BJ (cell line): ENCODE measurements at regions not wholly inside any gene's neighbourhood (a gene's known extent, or its start where the extent isn't known, plus 50 kb on each side); places are given as distances from the start of the nearest gene placed in this dataset. TPM values are rescaled to one million over a fixed set of nuclear protein-coding genes. Genes with fewer than 3 reads are reported as not detected.

ENCODE experiments used
- CTCF ChIA-PET: fragments of 350-600 bp; formaldehyde crosslinking; extraction: SDS; loops from one replicate; lab custom pipeline; 2021; ENCODE audit warnings: antibody characterized with exemption, inconsistent platforms; lab: Yijun Ruan, JAX
- POLR2A ChIA-PET: fragments of 300-600 bp; sonication (Branson Sonifier 250); formaldehyde crosslinking; extraction: SDS; loops from one replicate; lab custom pipeline; 2021; ENCODE audit warnings: antibody characterized with exemption; lab: Charles Lee
- DNase-seq: peaks from one replicate; pipeline ENCODE4 v3.0.0-alpha.2; 2011; ENCODE audit warnings: low read depth
- H3K27me3 ChIP-seq: 2 replicates; pipeline ENCODE4 v1.6.0; 2011; ENCODE audit warnings: low read length; ENCODE audit not compliant: control insufficient read depth, insufficient read depth
- H3K36me3 ChIP-seq: 2 replicates; pipeline ENCODE4 v1.5.1; 2011; ENCODE audit warnings: low read length; ENCODE audit not compliant: control insufficient read depth, insufficient read depth
- H3K4me3 ChIP-seq: 2 replicates; pipeline ENCODE4 v1.5.1; 2011; ENCODE audit warnings: low read depth, mild to moderate bottlenecking, control low read depth, low read length
- small RNA-seq: library from RNA; depleted of rRNA; stranded (forward); fragments of <200 nt; gene quantifications from one replicate; pipeline ENCODE3, GENCODE V24; 2012; ENCODE audit warnings: low replicate concordance, low read depth; ENCODE audit not compliant: insufficient read length
- TF ChIP-seq, protein P1 (sequence below): IDR thresholded peaks from 2 replicates; pipeline ENCODE4 v1.5.1; 2011; ENCODE audit warnings: low read depth, mild to moderate bottlenecking, control low read depth, inconsistent platforms, low read length, moderate library complexity; ENCODE audit not compliant: insufficient read depth

DNA sequence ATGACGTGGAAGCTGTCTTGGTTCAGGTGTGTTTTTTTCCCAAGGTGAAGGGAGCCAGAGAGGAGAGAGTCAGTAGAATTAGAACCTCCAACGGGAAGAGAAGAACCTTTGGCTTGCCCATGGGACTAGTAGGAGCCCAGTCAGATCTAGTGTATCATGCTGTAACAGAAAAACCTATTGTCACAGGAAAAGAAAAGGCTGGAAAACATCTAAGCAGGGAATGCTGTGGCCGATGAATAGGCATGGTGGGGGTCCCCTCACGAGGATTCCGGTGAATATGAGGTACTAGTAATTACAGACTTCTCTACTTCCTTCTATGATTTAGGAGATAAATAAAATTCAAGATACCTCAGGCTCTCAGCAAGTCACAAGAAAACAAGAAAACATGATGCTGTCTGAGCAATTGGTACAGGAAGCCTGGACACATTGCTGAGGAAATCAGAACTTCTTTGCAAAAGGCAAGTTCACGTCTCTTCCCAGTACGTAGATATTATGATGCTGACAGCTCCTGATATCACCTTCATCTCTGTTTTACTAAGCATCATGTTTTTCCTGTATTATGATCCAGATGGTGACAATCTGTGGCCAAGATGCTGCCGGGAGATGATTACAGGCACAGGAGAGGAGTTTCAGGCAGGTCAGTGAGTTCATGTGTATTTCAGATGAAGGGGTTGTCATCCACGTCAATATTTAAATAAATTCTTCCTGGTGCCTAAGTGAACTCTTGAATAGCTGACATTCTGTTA lies 54.3 kb upstream of the NPY start:
- TF ChIP-seq, protein P1, sequence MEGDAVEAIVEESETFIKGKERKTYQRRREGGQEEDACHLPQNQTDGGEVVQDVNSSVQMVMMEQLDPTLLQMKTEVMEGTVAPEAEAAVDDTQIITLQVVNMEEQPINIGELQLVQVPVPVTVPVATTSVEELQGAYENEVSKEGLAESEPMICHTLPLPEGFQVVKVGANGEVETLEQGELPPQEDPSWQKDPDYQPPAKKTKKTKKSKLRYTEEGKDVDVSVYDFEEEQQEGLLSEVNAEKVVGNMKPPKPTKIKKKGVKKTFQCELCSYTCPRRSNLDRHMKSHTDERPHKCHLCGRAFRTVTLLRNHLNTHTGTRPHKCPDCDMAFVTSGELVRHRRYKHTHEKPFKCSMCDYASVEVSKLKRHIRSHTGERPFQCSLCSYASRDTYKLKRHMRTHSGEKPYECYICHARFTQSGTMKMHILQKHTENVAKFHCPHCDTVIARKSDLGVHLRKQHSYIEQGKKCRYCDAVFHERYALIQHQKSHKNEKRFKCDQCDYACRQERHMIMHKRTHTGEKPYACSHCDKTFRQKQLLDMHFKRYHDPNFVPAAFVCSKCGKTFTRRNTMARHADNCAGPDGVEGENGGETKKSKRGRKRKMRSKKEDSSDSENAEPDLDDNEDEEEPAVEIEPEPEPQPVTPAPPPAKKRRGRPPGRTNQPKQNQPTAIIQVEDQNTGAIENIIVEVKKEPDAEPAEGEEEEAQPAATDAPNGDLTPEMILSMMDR: no peak
- ChIA-PET CTCF (no interaction called here), POLR2A (no interaction called here)
- no peak for DNase-seq
- no peak overlapping the region for H3K4me3 ChIP-seq
- H3K36me3 ChIP-seq: no peaks in the 10 kb centered on the region
- H3K27me3 ChIP-seq: no peaks in the 10 kb centered on the region

DNA sequence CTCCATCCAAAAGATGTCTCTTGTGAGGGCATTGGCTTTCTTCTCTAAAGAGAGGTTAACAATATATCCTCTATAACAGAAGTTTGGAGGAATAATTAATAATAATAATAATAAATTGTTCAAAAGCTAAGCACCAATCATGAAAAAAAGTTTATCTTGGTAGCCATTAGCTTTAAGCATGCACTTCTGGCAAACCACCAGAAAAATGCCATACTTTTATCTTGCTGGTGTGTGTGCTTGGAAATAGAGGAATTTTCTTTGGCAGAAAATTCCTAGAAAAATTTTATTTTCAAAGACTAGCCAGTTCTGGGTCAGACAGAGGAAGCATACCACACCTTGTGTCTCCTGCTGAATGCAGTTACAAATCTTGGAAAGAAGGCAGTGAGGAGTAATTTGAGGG lies 52.5 kb upstream of the NPY start:
- POLR2A ChIA-PET: no interaction called here
- Histone ChIP-seq H3K36me3 (no peaks in the 10 kb centered on the region), H3K4me3 (no peak overlapping the region), H3K27me3 (no peaks in the 10 kb centered on the region)
- CTCF ChIA-PET: interaction anchor here (0.6 kb wide), 1 partner anchor 161 kb away, joined by 3 read pairs; no protein-coding TSS in a partner anchor
- no peak for DNase-seq
- TF ChIP-seq, protein P1: no peak

GRCh38 chr7:24233386-24233785 lies 50.6 kb upstream of the NPY start:
- POLR2A ChIA-PET: no interaction called here
- TF ChIP-seq, protein P1: no peak
- CTCF ChIA-PET: no interaction called here

More at GRCh38 chr7:24233386-24233785, 50.6 kb upstream of the NPY start:
- Histone ChIP-seq H3K4me3 (no peak overlapping the region), H3K36me3 (no peaks in the 10 kb centered on the region), H3K27me3 (no peaks in the 10 kb centered on the region)
- no peak for DNase-seq

Small RNA genes lying in the stretch of these regions (small RNA-seq; reads per million reads assigned to genes)
- gene RNA5SP228: not detected
